HG03135 (cell line): ENCODE measurements at regions not wholly inside any gene's neighbourhood (a gene's known extent, or its start where the extent isn't known, plus 50 kb on each side); places are given as distances from the start of the nearest gene placed in this dataset.

ENCODE experiments used
- ATAC-seq: cut with Tn5 transposase; IDR thresholded peaks from one replicate; pipeline ENCODE4 v1.9.1; 2021; ENCODE audit warnings: mild to moderate bottlenecking, moderate library complexity; ENCODE audit not compliant: unreplicated experiment

DNA sequence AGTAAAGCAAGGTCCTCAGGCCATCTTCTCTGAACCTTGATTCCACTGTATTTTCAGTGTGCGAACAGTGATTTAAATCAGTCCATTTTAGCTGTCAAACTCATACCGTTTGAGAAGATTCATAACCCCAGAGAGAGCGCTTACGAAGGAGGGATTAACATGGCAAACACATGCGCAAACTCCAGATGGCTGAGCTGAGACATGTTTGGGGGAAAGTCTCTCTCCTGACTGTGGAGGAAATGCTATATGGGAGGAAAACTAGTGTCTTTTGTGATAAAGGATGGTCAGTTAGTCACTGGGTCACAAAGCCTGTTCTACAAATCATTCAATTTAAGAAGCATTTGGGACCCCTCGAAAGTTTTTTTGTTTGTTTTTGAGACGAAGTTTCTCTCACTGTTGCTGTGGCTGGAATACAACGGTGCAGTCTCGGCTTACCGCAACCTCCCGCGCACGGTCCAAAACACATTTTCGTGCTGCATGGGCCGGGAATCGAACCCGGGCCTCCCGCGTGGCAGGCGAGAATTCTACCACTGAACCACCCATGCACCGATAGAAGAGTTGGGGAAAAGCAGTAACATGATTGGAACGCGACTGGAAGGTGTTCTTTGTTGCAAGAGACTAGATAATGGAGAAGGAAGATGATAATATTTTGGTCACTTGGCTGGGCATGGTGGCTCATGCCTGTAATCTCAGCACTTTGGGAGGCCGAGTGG is 58.4 kb upstream of the CXADR start:
- ATAC-seq, result no peak

GRCh38 chr21:17455028-17455353 is 57.9 kb upstream of the CXADR start:
- no peak for ATAC-seq

DNA sequence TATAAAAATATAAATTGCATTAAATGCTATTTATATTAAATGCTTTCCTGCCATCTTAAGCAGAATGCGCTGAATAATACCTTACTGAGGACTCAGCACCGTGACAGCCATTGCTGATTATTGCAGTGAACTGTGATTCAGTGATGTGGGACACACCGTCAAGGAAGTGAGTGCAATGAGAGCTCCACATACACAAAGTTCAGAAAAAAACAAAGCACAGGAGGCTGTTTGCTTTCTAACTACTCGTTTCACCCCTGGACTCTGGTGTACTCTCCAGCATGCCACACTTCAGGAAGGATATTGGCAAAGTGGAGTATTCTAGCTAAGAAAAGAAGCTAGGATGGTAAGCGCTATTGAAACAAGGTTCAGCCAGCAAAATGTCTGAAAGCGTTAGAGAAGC is 57.4 kb upstream of the CXADR start:
- no peak for ATAC-seq

- ATAC-seq, result no peak
Observed at GRCh38 chr21:17458279-17458678, 54.6 kb upstream of the CXADR start.

- ATAC-seq, result no peak
Observed at GRCh38 chr21:17460094-17460493, 52.7 kb upstream of the CXADR start.

- no peak for ATAC-seq
Observed at GRCh38 chr21:17461014-17461413, 51.8 kb upstream of the CXADR start.

DNA sequence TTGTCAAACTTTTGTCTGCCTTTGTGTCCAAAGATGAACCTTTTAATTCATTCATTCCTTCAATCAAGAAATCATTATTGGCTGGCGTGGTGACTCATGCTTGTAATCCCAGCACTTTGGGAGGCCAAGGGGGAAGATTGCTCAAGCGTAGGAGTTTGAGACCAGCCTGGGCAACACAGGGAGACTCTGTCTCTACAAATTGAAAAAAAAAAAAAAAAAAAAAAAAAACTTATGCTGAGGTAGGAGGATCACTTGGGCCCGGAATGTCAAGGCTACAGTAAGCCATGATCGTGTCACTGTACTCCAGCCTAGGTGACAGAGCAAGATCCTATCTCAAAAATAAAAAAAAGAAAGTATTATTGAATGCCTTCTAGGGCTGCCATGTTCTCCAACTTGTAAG is 51.3 kb upstream of the CXADR start:
- ATAC-seq, result no peak

GRCh38 chr21:17462276-17462981 is 50.4 kb upstream of the CXADR start:
- no peak for ATAC-seq
